Spleen (tissue), 7 donors: ENCODE measurements at regions not wholly inside any gene's neighbourhood (a gene's known extent, or its start where the extent isn't known, plus 50 kb on each side); places are given as distances from the start of the nearest gene placed in this dataset.

Source experiments
- CTCF ChIP-seq, 11 experiments: fragments of 200-600 bp in 7 of 11; fragments of 450-650 bp in 4 of 11; sonication (generic) in 4 of 11; IDR thresholded peaks in 8 of 11; conservative IDR thresholded peaks in 3 of 11; 1 replicate in 7 of 11; 2 replicates in 4 of 11; pipeline versions ENCODE4 v1.4.0 to v1.8.0; 2016 to 2021; ENCODE audit warnings: antibody characterized with exemption in 11 of 11, inconsistent platforms in 4 of 11, mild to moderate bottlenecking in 1 of 11
- POLR2AphosphoS5 ChIP-seq, 3 donors: sonication (generic); formaldehyde crosslinking; IDR thresholded peaks; one replicate each; pipeline ENCODE4 v1.5.1; 2017; ENCODE audit warnings: antibody characterized with exemption in 3 of 3
- donor health status: DM: no; HTN: no; CAD: no; lungs with moderate emphysema.
- donor health status: DM: no; HTN: no; CAD: no.
- donor health status: DM: no; HTN: no; CAD: no.

- TF ChIP-seq POLR2AphosphoS5 (IDR thresholded peaks at IDR 0.05), result no peak
- no peak for TF ChIP-seq CTCF (IDR thresholded peaks at IDR 0.05 in 8 of 11, conservative IDR thresholded peaks at IDR 0.05 in 3 of 11)
Measured at GRCh38 chr5:142222866-142223558, 101.8 kb downstream of the SPRY4 start.
